ENCODE measurements at regions not wholly inside any gene's neighbourhood (a gene's known extent, or its start where the extent isn't known, plus 50 kb on each side); places are given as distances from the start of the nearest gene placed in this dataset.

GRCh38 chr17:79183293-79184158 is 108.9 kb downstream of the ENGASE start:
- H3K4me3 Mint-ChIP-seq: peak overlapping the region; percentile 71
- H3K9me3 Mint-ChIP-seq: no peaks in the 10 kb centered on the region
- peak in 1 of 2 experiments; percentile 53 for DNase-seq (ENCODE audit: low spot score in 2 of 2, unreplicated experiment in 2 of 2)
- no peak for TF ChIP-seq CTCF (IDR thresholded peaks at IDR 0.05; ENCODE audit: unreplicated experiment)
- peaks cover 5% of the 10 kb centered on the region for H3K4me1 Mint-ChIP-seq
- H3K27me3 Mint-ChIP-seq (ENCODE audit: low read depth): peaks cover 92% of the 10 kb centered on the region
- H3K36me3 Mint-ChIP-seq: no peaks in the 10 kb centered on the region
- no peak overlapping the region for H3K27ac Mint-ChIP-seq

GRCh38 chr17:79183043-79183292 is 108.3 kb downstream of the ENGASE start:
- H3K27ac Mint-ChIP-seq: no peak overlapping the region
- H3K4me3 Mint-ChIP-seq: no peak overlapping the region
- H3K27me3 Mint-ChIP-seq (ENCODE audit: low read depth): peaks cover 92% of the 10 kb centered on the region
- no peaks in the 10 kb centered on the region for H3K36me3 Mint-ChIP-seq
- no peak for DNase-seq (ENCODE audit: low spot score in 2 of 2, unreplicated experiment in 2 of 2)
- peaks cover 5% of the 10 kb centered on the region for H3K4me1 Mint-ChIP-seq
- no peak for TF ChIP-seq CTCF (IDR thresholded peaks at IDR 0.05; ENCODE audit: unreplicated experiment)
- H3K9me3 Mint-ChIP-seq: no peaks in the 10 kb centered on the region

GRCh38 chr17:79182176-79183042 is 107.8 kb downstream of the ENGASE start:
- DNase-seq (ENCODE audit: low spot score in 2 of 2, unreplicated experiment in 2 of 2): no peak
- Mint-ChIP-seq H3K27me3 (ENCODE audit: low read depth) (peaks cover 92% of the 10 kb centered on the region), H3K27ac (no peak overlapping the region), H3K36me3 (no peaks in the 10 kb centered on the region), H3K4me3 (peak overlapping the region; percentile 52), H3K4me1 (peaks cover 5% of the 10 kb centered on the region), H3K9me3 (no peaks in the 10 kb centered on the region)
- TF ChIP-seq CTCF (IDR thresholded peaks at IDR 0.05; ENCODE audit: unreplicated experiment): no peak

- H3K27ac Mint-ChIP-seq: no peak overlapping the region
- DNase-seq (ENCODE audit: low spot score in 2 of 2, unreplicated experiment in 2 of 2): no peak
- H3K27me3 Mint-ChIP-seq (ENCODE audit: low read depth): peaks cover 84% of the 10 kb centered on the region
- no peak for TF ChIP-seq CTCF (IDR thresholded peaks at IDR 0.05; ENCODE audit: unreplicated experiment)
- H3K4me1 Mint-ChIP-seq: peaks cover 5% of the 10 kb centered on the region
- H3K36me3 Mint-ChIP-seq: no peaks in the 10 kb centered on the region
- H3K9me3 Mint-ChIP-seq: no peaks in the 10 kb centered on the region
- H3K4me3 Mint-ChIP-seq: no peak overlapping the region
These were observed 105.9 kb downstream of the ENGASE start for GRCh38 chr17:79180358-79181005.

- Mint-ChIP-seq H3K27me3 (ENCODE audit: low read depth) (peaks cover 76% of the 10 kb centered on the region), H3K9me3 (no peaks in the 10 kb centered on the region), H3K27ac (no peak overlapping the region), H3K36me3 (no peaks in the 10 kb centered on the region), H3K4me3 (no peak overlapping the region), H3K4me1 (peaks cover 5% of the 10 kb centered on the region)
- no peak for TF ChIP-seq CTCF (IDR thresholded peaks at IDR 0.05; ENCODE audit: unreplicated experiment)
- no peak for DNase-seq (ENCODE audit: low spot score in 2 of 2, unreplicated experiment in 2 of 2)
These were observed 104.7 kb downstream of the ENGASE start for GRCh38 chr17:79179334-79179733.
